ENCODE measurements at regions not wholly inside any gene's neighbourhood (a gene's known extent, or its start where the extent isn't known, plus 50 kb on each side); places are given as distances from the start of the nearest gene placed in this dataset.

- Histone ChIP-seq H3K36me3 (ENCODE audit: control insufficient read depth, insufficient read depth, low read length) (no peaks in the 10 kb centered on the region), H3K4me3 (replicated peaks; ENCODE audit: low read depth, low read length) (no peak overlapping the region; the same call in 1 of the 2 replicates), H3K27me3 (replicated peaks; ENCODE audit: control insufficient read depth, insufficient read depth, low read length) (peaks cover 1% of the 10 kb centered on the region)
- TF ChIP-seq CTCF (IDR thresholded peaks at IDR 0.05; ENCODE audit: insufficient read depth, low read length, poor library complexity, severe bottlenecking): peak; percentile 88
- peak; percentile 38 for DNase-seq (ENCODE audit: extremely low read depth, insufficient read length)
Measured at GRCh38 chr11:10933455-10934292, 75.8 kb upstream of the ZBED5 start.

GRCh38 chr11:10932976-10933375, 75.1 kb upstream of the ZBED5 start:
- no peak overlapping the region for H3K4me3 ChIP-seq (replicated peaks; ENCODE audit: low read depth, low read length)
- H3K27me3 ChIP-seq (replicated peaks; ENCODE audit: control insufficient read depth, insufficient read depth, low read length): peaks cover 1% of the 10 kb centered on the region
- H3K36me3 ChIP-seq (ENCODE audit: control insufficient read depth, insufficient read depth, low read length): no peaks in the 10 kb centered on the region
- no peak for TF ChIP-seq CTCF (IDR thresholded peaks at IDR 0.05; ENCODE audit: insufficient read depth, low read length, poor library complexity, severe bottlenecking)
- DNase-seq (ENCODE audit: extremely low read depth, insufficient read length): no peak

DNA sequence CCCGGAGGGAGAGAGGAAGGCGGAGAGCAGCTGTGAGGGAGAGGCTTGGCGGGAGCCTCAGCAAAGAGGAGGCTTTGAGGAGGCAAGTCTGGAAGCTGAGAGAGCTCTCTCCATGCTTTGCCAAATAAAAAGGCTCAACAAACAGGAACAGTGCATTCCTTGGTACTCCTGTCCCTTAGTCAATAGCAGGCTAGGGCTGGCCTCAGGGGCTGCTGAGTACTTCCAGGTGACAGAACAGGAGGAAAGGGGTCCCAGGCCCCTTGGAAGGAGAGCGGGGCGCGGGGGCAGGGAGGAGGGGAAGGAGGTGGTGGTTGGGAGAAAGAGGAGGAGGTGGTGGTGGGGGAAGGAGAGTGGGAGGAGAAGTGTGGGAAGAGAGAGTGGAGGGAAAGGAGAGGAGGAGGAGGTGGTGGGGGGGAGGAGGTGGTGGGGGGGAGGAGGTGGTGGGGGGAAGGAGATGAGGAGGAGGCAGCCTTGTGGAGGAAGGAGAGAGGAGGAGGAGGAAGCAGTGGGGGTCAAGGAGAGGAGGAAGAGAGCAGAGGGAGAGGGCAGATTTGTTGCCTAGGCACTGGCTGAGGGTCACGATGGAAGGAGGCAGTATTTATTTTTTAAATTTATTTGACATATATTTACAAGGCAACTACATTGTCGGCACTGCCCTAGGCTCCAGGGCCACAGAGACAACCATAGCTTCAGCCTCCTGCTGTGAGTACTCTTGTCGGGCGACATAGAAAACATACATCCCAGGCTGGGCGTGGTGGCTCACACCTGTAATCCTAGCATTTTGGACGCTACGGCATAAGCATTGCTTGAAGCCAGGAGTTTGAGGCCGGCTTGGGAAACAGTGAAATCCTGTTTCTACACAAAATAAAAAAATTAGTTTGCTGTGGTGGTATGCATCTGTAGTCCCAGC, 74.2 kb upstream of the ZBED5 start:
- no peak for DNase-seq (ENCODE audit: extremely low read depth, insufficient read length)
- H3K4me3 ChIP-seq (replicated peaks; ENCODE audit: low read depth, low read length): no peak overlapping the region

DNA sequence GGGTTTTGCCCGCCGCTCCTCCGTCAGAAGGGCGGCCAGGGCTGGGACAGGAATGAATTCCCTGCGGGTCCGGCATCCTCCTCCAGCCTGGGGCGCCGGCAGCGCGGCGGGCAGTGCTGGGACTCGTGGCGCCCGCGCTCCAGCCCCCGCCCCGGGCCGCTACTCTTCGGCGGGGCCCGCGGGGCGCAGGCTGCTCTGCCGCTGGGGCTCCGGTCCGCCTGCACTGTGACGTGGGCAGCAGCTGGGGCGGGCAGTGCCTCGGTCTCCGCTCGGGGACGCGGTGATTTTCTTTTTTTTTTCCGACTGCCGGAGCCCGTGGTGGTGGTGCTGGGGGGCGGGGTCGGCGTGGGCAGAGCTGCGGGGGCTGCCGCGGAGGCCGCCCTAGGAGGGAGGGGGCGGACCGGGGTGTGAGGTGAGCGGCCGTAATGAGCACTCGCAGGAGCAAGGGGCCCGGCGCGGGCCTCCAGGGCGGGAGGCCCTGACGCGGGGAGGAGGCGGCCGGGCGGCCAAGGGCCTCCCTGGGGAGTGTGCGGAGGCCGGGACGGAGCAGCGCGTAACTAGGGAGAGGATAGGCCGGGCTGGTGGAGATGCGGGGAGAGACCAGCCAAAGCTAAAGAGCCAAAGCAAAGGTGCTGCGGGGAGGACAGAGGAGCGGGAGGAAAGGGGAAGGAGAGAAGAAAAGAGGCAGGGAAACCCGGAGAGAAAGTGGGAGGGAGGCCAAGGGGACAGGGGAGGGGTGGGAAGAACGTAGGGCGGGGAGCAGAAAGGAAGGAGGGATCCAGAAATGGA, 73.3 kb upstream of the ZBED5 start:
- Histone ChIP-seq H3K27me3 (replicated peaks; ENCODE audit: control insufficient read depth, insufficient read depth, low read length) (peaks cover 1% of the 10 kb centered on the region), H3K36me3 (ENCODE audit: control insufficient read depth, insufficient read depth, low read length) (no peaks in the 10 kb centered on the region), H3K4me3 (replicated peaks; ENCODE audit: low read depth, low read length) (peak overlapping the region; percentile 51)
- no peak for TF ChIP-seq CTCF (IDR thresholded peaks at IDR 0.05; ENCODE audit: insufficient read depth, low read length, poor library complexity, severe bottlenecking)
- DNase-seq (ENCODE audit: extremely low read depth, insufficient read length): peak; percentile 20

More for the DNA sequence above, 74.2 kb upstream of the ZBED5 start:
- no peak for TF ChIP-seq CTCF (IDR thresholded peaks at IDR 0.05; ENCODE audit: insufficient read depth, low read length, poor library complexity, severe bottlenecking)
- Histone ChIP-seq H3K36me3 (ENCODE audit: control insufficient read depth, insufficient read depth, low read length) (no peaks in the 10 kb centered on the region), H3K27me3 (replicated peaks; ENCODE audit: control insufficient read depth, insufficient read depth, low read length) (peaks cover 1% of the 10 kb centered on the region)

- TF ChIP-seq CTCF (IDR thresholded peaks at IDR 0.05; ENCODE audit: insufficient read depth, low read length, poor library complexity, severe bottlenecking): no peak
- peak overlapping the region; percentile 51 for H3K4me3 ChIP-seq (replicated peaks; ENCODE audit: low read depth, low read length)
- H3K36me3 ChIP-seq (ENCODE audit: control insufficient read depth, insufficient read depth, low read length): no peaks in the 10 kb centered on the region
- peak; percentile 15 for DNase-seq (ENCODE audit: extremely low read depth, insufficient read length)
- peaks cover 1% of the 10 kb centered on the region for H3K27me3 ChIP-seq (replicated peaks; ENCODE audit: control insufficient read depth, insufficient read depth, low read length)
Measured at GRCh38 chr11:10930224-10930971, 72.5 kb upstream of the ZBED5 start.
